ENCODE measurements at regions not wholly inside any gene's neighbourhood (a gene's known extent, or its start where the extent isn't known, plus 50 kb on each side); places are given as distances from the start of the nearest gene placed in this dataset.
"Not testable (repeated sequence)": the region's sequence is repeated elsewhere in the genome, so short reads cannot be mapped to it uniquely, and the experiment has no call there.

GRCh38 chr2:2464643-2465042 lies 133.6 kb upstream of the MYT1L start:
- ATAC-seq (ENCODE audit: low read depth) (no peak), DNase-seq (ENCODE audit: low spot score) (no peak)
- Histone ChIP-seq H3K4me3 (ENCODE audit: severe bottlenecking) (no peak overlapping the region), H3K27ac (ENCODE audit: poor library complexity, severe bottlenecking) (no peak overlapping the region), H3K27me3 (ENCODE audit: insufficient read depth, poor library complexity, severe bottlenecking) (no peaks in the 10 kb centered on the region), H3K4me1 (ENCODE audit: insufficient read depth, poor library complexity, severe bottlenecking) (no peaks in the 10 kb centered on the region), H3K36me3 (ENCODE audit: low read depth) (no peaks in the 10 kb centered on the region), H3K9me3 (ENCODE audit: severe bottlenecking) (no peaks in the 10 kb centered on the region)
- TF ChIP-seq, protein P1, sequence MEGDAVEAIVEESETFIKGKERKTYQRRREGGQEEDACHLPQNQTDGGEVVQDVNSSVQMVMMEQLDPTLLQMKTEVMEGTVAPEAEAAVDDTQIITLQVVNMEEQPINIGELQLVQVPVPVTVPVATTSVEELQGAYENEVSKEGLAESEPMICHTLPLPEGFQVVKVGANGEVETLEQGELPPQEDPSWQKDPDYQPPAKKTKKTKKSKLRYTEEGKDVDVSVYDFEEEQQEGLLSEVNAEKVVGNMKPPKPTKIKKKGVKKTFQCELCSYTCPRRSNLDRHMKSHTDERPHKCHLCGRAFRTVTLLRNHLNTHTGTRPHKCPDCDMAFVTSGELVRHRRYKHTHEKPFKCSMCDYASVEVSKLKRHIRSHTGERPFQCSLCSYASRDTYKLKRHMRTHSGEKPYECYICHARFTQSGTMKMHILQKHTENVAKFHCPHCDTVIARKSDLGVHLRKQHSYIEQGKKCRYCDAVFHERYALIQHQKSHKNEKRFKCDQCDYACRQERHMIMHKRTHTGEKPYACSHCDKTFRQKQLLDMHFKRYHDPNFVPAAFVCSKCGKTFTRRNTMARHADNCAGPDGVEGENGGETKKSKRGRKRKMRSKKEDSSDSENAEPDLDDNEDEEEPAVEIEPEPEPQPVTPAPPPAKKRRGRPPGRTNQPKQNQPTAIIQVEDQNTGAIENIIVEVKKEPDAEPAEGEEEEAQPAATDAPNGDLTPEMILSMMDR (IDR thresholded peaks at IDR 0.05; ENCODE audit: poor library complexity, severe bottlenecking), result no peak

GRCh38 chr2:2464094-2464493 lies 133.0 kb upstream of the MYT1L start:
- H3K4me3 ChIP-seq (ENCODE audit: severe bottlenecking), result no peak overlapping the region
- H3K9me3 ChIP-seq (ENCODE audit: severe bottlenecking), result no peaks in the 10 kb centered on the region
- no peaks in the 10 kb centered on the region for H3K4me1 ChIP-seq (ENCODE audit: insufficient read depth, poor library complexity, severe bottlenecking)
- no peak for ATAC-seq (ENCODE audit: low read depth)
- DNase-seq (ENCODE audit: low spot score), result no peak
- no peaks in the 10 kb centered on the region for H3K27me3 ChIP-seq (ENCODE audit: insufficient read depth, poor library complexity, severe bottlenecking)
- no peaks in the 10 kb centered on the region for H3K36me3 ChIP-seq (ENCODE audit: low read depth)
- H3K27ac ChIP-seq (ENCODE audit: poor library complexity, severe bottlenecking), result no peak overlapping the region
- TF ChIP-seq, protein P1 (IDR thresholded peaks at IDR 0.05; ENCODE audit: poor library complexity, severe bottlenecking), result no peak

DNA sequence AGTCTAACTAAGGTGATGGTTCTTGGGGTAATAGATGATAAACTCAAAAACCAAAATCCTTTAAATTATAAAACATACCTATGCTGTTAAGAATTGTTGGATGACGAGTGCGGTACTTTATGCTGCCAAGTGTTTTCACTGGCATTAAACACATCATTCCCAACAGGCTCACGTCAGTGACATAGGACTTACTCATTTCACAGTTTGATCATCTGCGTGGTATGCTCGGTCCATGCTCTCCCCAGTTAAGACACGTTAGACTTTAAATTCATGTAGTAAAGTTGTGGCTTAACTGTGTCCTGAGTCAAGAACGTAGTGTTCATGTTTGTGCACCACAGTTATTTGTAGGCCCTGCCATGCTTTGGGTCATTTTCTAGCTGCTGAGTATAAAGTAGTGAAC lies 125.6 kb upstream of the MYT1L start:
- TF ChIP-seq, protein P1 (IDR thresholded peaks at IDR 0.05; ENCODE audit: poor library complexity, severe bottlenecking), result no peak
- DNase-seq (ENCODE audit: low spot score) (no peak), ATAC-seq (ENCODE audit: low read depth) (peak; percentile 75; the same call in 2 of the 3 replicates)
- Histone ChIP-seq H3K4me1 (ENCODE audit: insufficient read depth, poor library complexity, severe bottlenecking) (no peaks in the 10 kb centered on the region), H3K36me3 (ENCODE audit: low read depth) (no peaks in the 10 kb centered on the region), H3K27ac (ENCODE audit: poor library complexity, severe bottlenecking) (no peak overlapping the region), H3K9me3 (ENCODE audit: severe bottlenecking) (no peaks in the 10 kb centered on the region), H3K4me3 (ENCODE audit: severe bottlenecking) (no peak overlapping the region), H3K27me3 (ENCODE audit: insufficient read depth, poor library complexity, severe bottlenecking) (no peaks in the 10 kb centered on the region)

GRCh38 chr2:2455151-2455550 lies 124.1 kb upstream of the MYT1L start:
- H3K36me3 ChIP-seq (ENCODE audit: low read depth), result no peaks in the 10 kb centered on the region
- TF ChIP-seq, protein P1 (IDR thresholded peaks at IDR 0.05; ENCODE audit: poor library complexity, severe bottlenecking), result no peak
- no peak overlapping the region for H3K4me3 ChIP-seq (ENCODE audit: severe bottlenecking)
- no peak overlapping the region for H3K27ac ChIP-seq (ENCODE audit: poor library complexity, severe bottlenecking)
- no peak for DNase-seq (ENCODE audit: low spot score)
- no peaks in the 10 kb centered on the region for H3K4me1 ChIP-seq (ENCODE audit: insufficient read depth, poor library complexity, severe bottlenecking)
- H3K27me3 ChIP-seq (ENCODE audit: insufficient read depth, poor library complexity, severe bottlenecking), result no peaks in the 10 kb centered on the region
- peak; percentile 38; the same call in 1 of the 3 replicates for ATAC-seq (ENCODE audit: low read depth)
- no peaks in the 10 kb centered on the region for H3K9me3 ChIP-seq (ENCODE audit: severe bottlenecking)

- Histone ChIP-seq H3K27ac (ENCODE audit: poor library complexity, severe bottlenecking) (no peak overlapping the region), H3K4me3 (ENCODE audit: severe bottlenecking) (no peak overlapping the region), H3K36me3 (ENCODE audit: low read depth) (no peaks in the 10 kb centered on the region), H3K27me3 (ENCODE audit: insufficient read depth, poor library complexity, severe bottlenecking) (no peaks in the 10 kb centered on the region), H3K4me1 (ENCODE audit: insufficient read depth, poor library complexity, severe bottlenecking) (no peaks in the 10 kb centered on the region), H3K9me3 (ENCODE audit: severe bottlenecking) (no peaks in the 10 kb centered on the region)
- no peak for ATAC-seq (ENCODE audit: low read depth)
- TF ChIP-seq, protein P1 (IDR thresholded peaks at IDR 0.05; ENCODE audit: poor library complexity, severe bottlenecking), result no peak
- DNase-seq (ENCODE audit: low spot score), result no peak
These were observed 121.9 kb upstream of the MYT1L start for GRCh38 chr2:2452961-2453360.

DNA sequence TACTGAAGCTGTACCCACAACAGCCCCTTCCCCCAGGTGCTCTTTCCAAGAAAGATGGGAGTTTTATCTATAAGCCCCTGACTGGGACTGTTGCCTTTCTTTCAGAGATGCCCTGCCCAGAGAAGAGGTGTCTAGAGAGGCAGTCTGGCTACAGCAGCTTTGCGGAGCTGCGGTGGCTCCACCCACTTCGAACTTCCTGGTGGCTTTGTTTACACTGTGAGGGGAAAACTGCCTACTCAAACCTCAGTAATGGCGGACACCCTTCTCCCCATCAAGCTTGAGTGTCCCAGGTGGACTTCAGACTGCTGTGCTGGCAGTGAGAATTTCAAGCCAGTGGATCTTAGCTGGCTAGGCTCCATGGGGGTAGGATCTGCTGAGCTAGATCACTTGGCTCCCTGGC lies 120.2 kb upstream of the MYT1L start:
- H3K36me3 ChIP-seq (ENCODE audit: low read depth); H3K4me1 ChIP-seq (ENCODE audit: insufficient read depth, poor library complexity, severe bottlenecking); H3K9me3 ChIP-seq (ENCODE audit: severe bottlenecking); H3K27ac ChIP-seq (ENCODE audit: poor library complexity, severe bottlenecking); DNase-seq (ENCODE audit: low spot score); ATAC-seq (ENCODE audit: low read depth); H3K4me3 ChIP-seq (ENCODE audit: severe bottlenecking); H3K27me3 ChIP-seq (ENCODE audit: insufficient read depth, poor library complexity, severe bottlenecking): not testable (repeated sequence)

Measured in RWPE2 (cell line).